COLO829 (cell line): ENCODE measurements at regions not wholly inside any gene's neighbourhood (a gene's known extent, or its start where the extent isn't known, plus 50 kb on each side); places are given as distances from the start of the nearest gene placed in this dataset.
"Not testable (repeated sequence)": the region's sequence is repeated elsewhere in the genome, so short reads cannot be mapped to it uniquely, and the experiment has no call there.

Experiments used
- DNase-seq: peaks from one replicate; pipeline ENCODE4 v3.0.0; 2012; ENCODE audit warnings: low spot score

- no peak for DNase-seq
These were observed 215.0 kb downstream of the IL15 start for GRCh38 chr4:141851246-141851891.

GRCh38 chr4:141853091-141853764, 216.8 kb downstream of the IL15 start:
- DNase-seq: no peak

- DNase-seq: no peak
These were observed 222.1 kb downstream of the IL15 start for GRCh38 chr4:141858437-141858836.

- no peak for DNase-seq
These were observed 224.6 kb downstream of the IL15 start for GRCh38 chr4:141860974-141861373.

- no peak for DNase-seq
These were observed 233.8 kb downstream of the IL15 start for GRCh38 chr4:141870152-141870551.

- DNase-seq: no peak
These were observed 234.8 kb downstream of the IL15 start for GRCh38 chr4:141871086-141871770.

- not testable (repeated sequence) for DNase-seq
These were observed 246.3 kb downstream of the IL15 start for GRCh38 chr4:141882650-141883049.

- DNase-seq: no peak
These were observed 247.7 kb downstream of the IL15 start for GRCh38 chr4:141884070-141884469.

- DNase-seq: no peak
These were observed 248.7 kb downstream of the IL15 start for GRCh38 chr4:141885112-141885511.

GRCh38 chr4:141890279-141890678, 253.9 kb downstream of the IL15 start:
- DNase-seq: peak; percentile 78

GRCh38 chr4:141891260-141892120, 255.1 kb downstream of the IL15 start:
- no peak for DNase-seq

- DNase-seq: no peak
These were observed 260.3 kb downstream of the IL15 start for GRCh38 chr4:141896687-141897086.

- DNase-seq: no peak
These were observed 262.0 kb downstream of the IL15 start for GRCh38 chr4:141898346-141898745.

GRCh38 chr4:141899103-141899502, 262.7 kb downstream of the IL15 start:
- DNase-seq: no peak

- DNase-seq: no peak
These were observed 263.2 kb downstream of the IL15 start for GRCh38 chr4:141899541-141899940.

- DNase-seq: peak; percentile 45
These were observed 264.5 kb downstream of the IL15 start for GRCh38 chr4:141900856-141901255.

GRCh38 chr4:141905751-141906150, 269.4 kb downstream of the IL15 start:
- DNase-seq: no peak

- no peak for DNase-seq
These were observed 273.2 kb downstream of the IL15 start for GRCh38 chr4:141909541-141909940.

GRCh38 chr4:141912831-141913230, 276.4 kb downstream of the IL15 start:
- DNase-seq: no peak

GRCh38 chr4:141913928-141914327, 277.5 kb downstream of the IL15 start:
- DNase-seq: no peak

- no peak for DNase-seq
These were observed 278.4 kb downstream of the IL15 start for GRCh38 chr4:141914746-141915145.

- no peak for DNase-seq
These were observed 283.3 kb downstream of the IL15 start for GRCh38 chr4:141919649-141920048.
